ENCODE measurements at regions not wholly inside any gene's neighbourhood (a gene's known extent, or its start where the extent isn't known, plus 50 kb on each side); places are given as distances from the start of the nearest gene placed in this dataset.

GRCh38 chr22:27680636-27681035 is 120.9 kb downstream of the MN1 start:
- no peak for TF ChIP-seq CTCF (IDR thresholded peaks at IDR 0.05; ENCODE audit: insufficient read depth, low read depth, low read length)
- no peak for TF ChIP-seq EZH2 (IDR thresholded peaks at IDR 0.05; ENCODE audit: insufficient read depth, low read length)

Data from astrocyte (in vitro differentiated cells and primary cell).